MM.1S (cell line): ENCODE measurements at regions not wholly inside any gene's neighbourhood (a gene's known extent, or its start where the extent isn't known, plus 50 kb on each side); places are given as distances from the start of the nearest gene placed in this dataset.

Experiments
- DNase-seq: peaks from one replicate; pipeline ENCODE4 v3.0.0-alpha.2; 2015
- H2AFZ ChIP-seq: fragments of 300-600 bp; sonication (generic); 2 replicates; pipeline ENCODE4 v1.6.0; 2016; ENCODE audit warnings: antibody characterized with exemption, low read length
- H3F3A ChIP-seq: fragments of 300-600 bp; sonication (generic); 2 replicates; pipeline ENCODE4 v1.6.1; 2016; ENCODE audit warnings: mild to moderate bottlenecking, antibody characterized with exemption, low read length, moderate library complexity, mixed read lengths; ENCODE audit not compliant: insufficient read depth
- H3K27ac ChIP-seq: fragments of 300-600 bp; sonication (generic); 2 replicates; pipeline ENCODE4 v1.5.1; 2016; ENCODE audit warnings: mild to moderate bottlenecking, low read length
- H3K27me3 ChIP-seq: fragments of 300-600 bp; sonication (generic); replicated peaks from 2 replicates; pipeline ENCODE4 v1.6.0; 2016; ENCODE audit warnings: low read length; ENCODE audit not compliant: insufficient read depth
- H3K36me3 ChIP-seq: fragments of 300-600 bp; sonication (generic); replicated peaks from 2 replicates; pipeline ENCODE4 v1.6.1; 2016; ENCODE audit warnings: mild to moderate bottlenecking, low read length, mixed read lengths; ENCODE audit not compliant: insufficient read depth
- H3K4me1 ChIP-seq: fragments of 300-600 bp; sonication (generic); 2 replicates; pipeline ENCODE4 v1.6.1; 2016; ENCODE audit warnings: low read length, mixed read lengths
- H3K4me2 ChIP-seq: fragments of 300-600 bp; sonication (generic); 2 replicates; pipeline ENCODE4 v1.6.0; 2016; ENCODE audit warnings: low read depth, low read length
- H3K4me3 ChIP-seq: fragments of 300-600 bp; sonication (generic); 2 replicates; pipeline ENCODE4 v1.5.1; 2016; ENCODE audit warnings: low read length, mixed read lengths
- H3K79me2 ChIP-seq: fragments of 300-600 bp; sonication (generic); 2 replicates; pipeline ENCODE4 v1.6.1; 2016; ENCODE audit warnings: mixed run types, low read length, mixed read lengths
- H3K9ac ChIP-seq: fragments of 300-600 bp; sonication (generic); 2 replicates; pipeline ENCODE4 v1.6.1; 2016; ENCODE audit warnings: low read length, mixed read lengths
- H3K9me2 ChIP-seq: fragments of 300-600 bp; sonication (generic); replicated peaks from 2 replicates; pipeline ENCODE4 v1.6.1; 2016; ENCODE audit warnings: mild to moderate bottlenecking, low read length, mixed read lengths; ENCODE audit not compliant: insufficient read depth
- H3K9me3 ChIP-seq: fragments of 300-600 bp; sonication (generic); replicated peaks from 2 replicates; pipeline ENCODE4 v1.6.1; 2016; ENCODE audit warnings: mild to moderate bottlenecking, low read length, mixed read lengths; ENCODE audit not compliant: insufficient read depth
- H4K20me1 ChIP-seq: fragments of 300-600 bp; sonication (generic); 2 replicates; pipeline ENCODE4 v1.6.1; 2016; ENCODE audit warnings: mild to moderate bottlenecking, low read length, moderate library complexity, mixed read lengths; ENCODE audit not compliant: insufficient read depth
- EZH2 ChIP-seq: fragments of 300-600 bp; sonication (generic); optimal IDR thresholded peaks from 2 replicates; pipeline ENCODE3; 2017; ENCODE audit warnings: low read depth, mild to moderate bottlenecking, antibody characterized with exemption, low read length, mixed read lengths
- EZH2phosphoT487 ChIP-seq: fragments of 300-600 bp; sonication (generic); IDR thresholded peaks from 2 replicates; pipeline ENCODE4 v1.6.1; 2018; ENCODE audit warnings: antibody characterized with exemption, low read length
- TF ChIP-seq, protein P1 (sequence below): fragments of 300-600 bp; sonication (generic); IDR thresholded peaks from 2 replicates; pipeline ENCODE4 v1.5.1; 2016; ENCODE audit warnings: antibody characterized with exemption, low read length, mixed read lengths

DNA sequence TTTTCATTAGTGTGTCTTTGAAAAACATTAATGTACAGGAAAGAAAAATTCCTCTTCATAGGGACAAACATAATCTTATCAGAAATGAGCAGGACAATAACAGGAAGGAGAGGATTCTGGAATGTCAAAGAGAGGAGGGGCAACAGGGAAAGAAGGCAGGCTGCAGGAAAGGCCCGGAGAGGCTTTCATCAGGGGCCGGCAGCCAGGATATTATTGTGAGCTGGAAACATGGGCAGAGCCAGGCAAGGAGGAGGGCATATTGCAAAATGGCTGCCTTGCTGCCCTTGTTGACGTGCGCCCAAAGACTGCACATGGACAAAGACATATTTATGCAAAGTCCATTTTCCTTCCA lies 433.7 kb downstream of the ETS1 start:
- Histone ChIP-seq H3F3A (no peaks in the 10 kb centered on the region), H3K36me3 (no peaks in the 10 kb centered on the region), H3K4me3 (no peak overlapping the region), H3K9ac (no peak overlapping the region), H2AFZ (no peak overlapping the region), H3K79me2 (no peaks in the 10 kb centered on the region), H3K27ac (no peak overlapping the region), H3K4me1 (no peaks in the 10 kb centered on the region), H3K27me3 (no peaks in the 10 kb centered on the region), H4K20me1 (no peaks in the 10 kb centered on the region), H3K9me2 (no peaks in the 10 kb centered on the region), H3K9me3 (no peaks in the 10 kb centered on the region), H3K4me2 (no peak overlapping the region)
- TF ChIP-seq EZH2phosphoT487 (no peak), EZH2 (no peak)
- TF ChIP-seq, protein P1, sequence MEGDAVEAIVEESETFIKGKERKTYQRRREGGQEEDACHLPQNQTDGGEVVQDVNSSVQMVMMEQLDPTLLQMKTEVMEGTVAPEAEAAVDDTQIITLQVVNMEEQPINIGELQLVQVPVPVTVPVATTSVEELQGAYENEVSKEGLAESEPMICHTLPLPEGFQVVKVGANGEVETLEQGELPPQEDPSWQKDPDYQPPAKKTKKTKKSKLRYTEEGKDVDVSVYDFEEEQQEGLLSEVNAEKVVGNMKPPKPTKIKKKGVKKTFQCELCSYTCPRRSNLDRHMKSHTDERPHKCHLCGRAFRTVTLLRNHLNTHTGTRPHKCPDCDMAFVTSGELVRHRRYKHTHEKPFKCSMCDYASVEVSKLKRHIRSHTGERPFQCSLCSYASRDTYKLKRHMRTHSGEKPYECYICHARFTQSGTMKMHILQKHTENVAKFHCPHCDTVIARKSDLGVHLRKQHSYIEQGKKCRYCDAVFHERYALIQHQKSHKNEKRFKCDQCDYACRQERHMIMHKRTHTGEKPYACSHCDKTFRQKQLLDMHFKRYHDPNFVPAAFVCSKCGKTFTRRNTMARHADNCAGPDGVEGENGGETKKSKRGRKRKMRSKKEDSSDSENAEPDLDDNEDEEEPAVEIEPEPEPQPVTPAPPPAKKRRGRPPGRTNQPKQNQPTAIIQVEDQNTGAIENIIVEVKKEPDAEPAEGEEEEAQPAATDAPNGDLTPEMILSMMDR = no peak
- no peak for DNase-seq

DNA sequence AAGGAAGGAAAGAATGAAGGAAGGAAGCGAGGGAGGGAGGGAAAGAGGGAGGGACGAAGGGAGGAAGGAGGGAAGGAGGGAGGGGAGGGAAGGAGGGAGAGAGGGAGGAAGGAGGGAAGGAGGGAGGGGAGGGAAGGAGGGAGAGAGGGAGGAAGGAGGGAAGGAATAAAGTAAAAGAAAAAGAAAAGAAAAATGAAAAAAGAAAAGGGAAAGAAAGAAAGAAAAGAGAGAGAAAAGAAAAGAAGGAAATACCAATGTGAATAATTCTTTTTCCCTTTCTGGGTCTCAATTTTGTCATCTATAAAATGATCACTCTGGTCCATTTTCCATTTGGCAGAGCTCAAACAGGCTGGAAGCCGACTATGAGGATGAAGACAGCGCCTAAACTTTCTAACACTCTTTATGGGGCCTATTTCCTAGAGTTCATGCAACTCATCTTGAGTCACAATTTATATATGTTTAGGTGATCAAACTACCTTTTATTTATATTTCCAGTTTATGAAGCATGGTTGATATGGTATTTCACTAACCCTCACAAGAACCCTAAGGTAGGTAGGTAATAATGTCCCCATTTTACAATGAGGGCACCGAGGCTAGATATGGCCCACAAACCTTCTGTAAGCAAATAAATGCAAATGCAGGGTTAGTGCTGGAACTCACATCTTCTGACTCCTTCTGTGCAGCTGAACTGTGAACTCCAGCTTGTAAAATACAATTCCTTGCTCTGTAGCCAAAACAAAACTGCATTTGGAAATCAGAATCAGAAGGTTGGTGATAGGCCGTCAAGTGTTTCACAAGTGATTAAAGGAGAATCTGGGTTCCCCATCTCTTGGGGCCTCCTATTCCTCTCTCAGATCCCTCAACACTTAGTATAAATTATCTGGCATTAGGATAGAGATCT lies 434.3 kb downstream of the ETS1 start:
- Histone ChIP-seq H3K9ac (no peak overlapping the region), H3K36me3 (no peaks in the 10 kb centered on the region), H3K4me3 (no peak overlapping the region), H2AFZ (no peak overlapping the region), H3K4me2 (no peak overlapping the region), H3K27ac (no peak overlapping the region), H3F3A (no peaks in the 10 kb centered on the region), H3K9me3 (no peaks in the 10 kb centered on the region), H3K27me3 (no peaks in the 10 kb centered on the region), H3K9me2 (no peaks in the 10 kb centered on the region), H3K4me1 (no peaks in the 10 kb centered on the region), H4K20me1 (no peaks in the 10 kb centered on the region), H3K79me2 (no peaks in the 10 kb centered on the region)
- TF ChIP-seq EZH2phosphoT487 = no peak
- DNase-seq = no peak

DNA sequence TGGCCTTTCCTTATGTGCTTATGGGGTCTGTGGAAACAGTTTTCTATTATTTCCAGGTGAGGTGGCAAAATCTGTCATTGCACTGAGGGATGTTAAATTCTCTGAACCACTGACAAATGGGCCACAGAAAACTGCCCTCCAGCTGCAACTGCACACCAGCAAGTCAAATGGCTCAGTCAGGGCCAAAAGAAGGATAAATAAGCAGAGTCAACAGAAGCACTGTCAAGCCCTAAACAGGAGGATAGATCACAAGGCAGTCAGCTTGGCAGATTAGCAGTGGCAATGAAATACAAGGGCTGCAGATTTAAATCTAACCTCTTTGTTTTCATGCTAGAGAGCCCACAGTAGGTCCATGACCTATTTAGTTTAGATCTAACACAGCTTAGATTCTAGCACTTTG lies 435.6 kb downstream of the ETS1 start:
- Histone ChIP-seq H3K27ac (no peak overlapping the region), H3K4me3 (no peak overlapping the region), H3K4me2 (no peak overlapping the region), H3K9me2 (no peaks in the 10 kb centered on the region), H3K4me1 (no peaks in the 10 kb centered on the region), H3K9me3 (no peaks in the 10 kb centered on the region), H3K9ac (no peak overlapping the region), H4K20me1 (no peaks in the 10 kb centered on the region), H3F3A (no peaks in the 10 kb centered on the region), H3K27me3 (no peaks in the 10 kb centered on the region), H3K79me2 (no peaks in the 10 kb centered on the region), H3K36me3 (no peaks in the 10 kb centered on the region), H2AFZ (no peak overlapping the region)
- TF ChIP-seq EZH2 (no peak), EZH2phosphoT487 (no peak)
- TF ChIP-seq, protein P1 = no peak
- no peak for DNase-seq

DNA sequence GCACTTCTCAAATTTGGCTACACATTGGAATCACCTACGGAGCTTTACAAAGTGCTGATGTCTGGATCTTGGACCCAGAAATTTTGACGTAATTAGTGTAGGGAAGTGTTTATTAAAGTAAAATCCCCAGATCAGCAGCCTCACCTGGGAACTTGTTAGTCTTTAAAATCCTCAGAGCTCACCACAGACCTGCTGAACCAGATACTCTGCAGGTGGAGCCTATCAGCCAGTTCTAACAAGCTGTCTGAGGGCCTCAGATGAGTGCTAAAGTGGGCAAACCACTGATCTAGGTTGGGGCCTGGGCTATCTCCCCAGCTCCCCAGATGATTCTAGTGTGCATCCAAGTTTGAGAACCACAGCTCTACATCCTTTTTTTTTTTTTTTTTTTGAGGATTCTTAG lies 436.0 kb downstream of the ETS1 start:
- Histone ChIP-seq H3K9me2 (no peaks in the 10 kb centered on the region), H3K9ac (no peak overlapping the region), H2AFZ (no peak overlapping the region), H3F3A (no peaks in the 10 kb centered on the region), H3K9me3 (no peaks in the 10 kb centered on the region), H3K4me2 (no peak overlapping the region), H3K4me3 (no peak overlapping the region), H3K27me3 (no peaks in the 10 kb centered on the region), H3K27ac (no peak overlapping the region), H3K36me3 (no peaks in the 10 kb centered on the region), H3K4me1 (no peaks in the 10 kb centered on the region), H3K79me2 (no peaks in the 10 kb centered on the region), H4K20me1 (no peaks in the 10 kb centered on the region)
- no peak for TF ChIP-seq EZH2phosphoT487
- TF ChIP-seq, protein P1 = no peak
- no peak for TF ChIP-seq EZH2
- no peak for DNase-seq
